SK-N-SH treated with all-trans-retinoic acid at 6 μM for 48 hours (cell line): ENCODE measurements at regions not wholly inside any gene's neighbourhood (a gene's known extent, or its start where the extent isn't known, plus 50 kb on each side); places are given as distances from the start of the nearest gene placed in this dataset.

Experiments used
- ATAC-seq: fragments of 200-7000 bp; cut with Tn5 transposase; 3 replicates; pipeline ENCODE4 v1.9.1; 2020; ENCODE audit warnings: mild to moderate bottlenecking, moderate library complexity
- BACH2 ChIP-seq: fragments of 250-450 bp; sonication (Bioruptor Pico); IDR thresholded peaks from 2 replicates; pipeline ENCODE4 v1.9.0; 2021; ENCODE audit warnings: mild to moderate bottlenecking, borderline replicate concordance
- CREB5 ChIP-seq: fragments of 250-450 bp; sonication (Bioruptor Pico); IDR thresholded peaks from 2 replicates; pipeline ENCODE4 v1.5.1; 2020; ENCODE audit warnings: low read depth, mild to moderate bottlenecking, moderate library complexity
- CSDC2 ChIP-seq: fragments of 250-450 bp; sonication (Bioruptor Pico); IDR thresholded peaks from 2 replicates; pipeline ENCODE4 v1.5.0; 2020; ENCODE audit warnings: mild to moderate bottlenecking, moderate library complexity
- CSRNP3 ChIP-seq: fragments of 250-450 bp; sonication (Bioruptor Pico); IDR thresholded peaks from 2 replicates; pipeline ENCODE4 v1.5.1; 2021; ENCODE audit warnings: mild to moderate bottlenecking, moderate library complexity
- ESRRG ChIP-seq: fragments of 250-450 bp; sonication (Bioruptor Pico); IDR thresholded peaks from 2 replicates; pipeline ENCODE4 v1.6.1; 2021; ENCODE audit warnings: mild to moderate bottlenecking
- GLIS3 ChIP-seq: fragments of 250-450 bp; sonication (Bioruptor Pico); IDR thresholded peaks from 2 replicates; pipeline ENCODE4 v1.5.0; 2020; ENCODE audit warnings: mild to moderate bottlenecking, moderate library complexity
- PATZ1 ChIP-seq: fragments of 250-450 bp; sonication (Bioruptor Pico); IDR thresholded peaks from 2 replicates; pipeline ENCODE4 v1.8.0; 2020; ENCODE audit warnings: mild to moderate bottlenecking, moderate library complexity, borderline replicate concordance
- PPARA ChIP-seq: fragments of 250-450 bp; sonication (Bioruptor Pico); IDR thresholded peaks from 2 replicates; pipeline ENCODE4 v1.5.0; 2020; ENCODE audit warnings: mild to moderate bottlenecking, borderline replicate concordance
- RARB ChIP-seq: fragments of 250-450 bp; sonication (Bioruptor Pico); IDR thresholded peaks from 2 replicates; pipeline ENCODE4 v1.8.0; 2021; ENCODE audit warnings: mild to moderate bottlenecking, moderate library complexity
- SNAI2 ChIP-seq: fragments of 250-450 bp; sonication (Bioruptor Pico); IDR thresholded peaks from 2 replicates; pipeline ENCODE4 v1.5.0; 2020; ENCODE audit warnings: mild to moderate bottlenecking, moderate library complexity
- TCF4 ChIP-seq: fragments of 250-450 bp; sonication (Bioruptor Pico); IDR thresholded peaks from 2 replicates; pipeline ENCODE4 v1.8.0; 2021; ENCODE audit warnings: mild to moderate bottlenecking, moderate library complexity, borderline replicate concordance
- TOX ChIP-seq: fragments of 250-450 bp; sonication (Bioruptor Pico); IDR thresholded peaks from 2 replicates; pipeline ENCODE4 v1.8.0; 2021; ENCODE audit warnings: mild to moderate bottlenecking, moderate library complexity, borderline replicate concordance
- ZC3H10 ChIP-seq: fragments of 250-450 bp; sonication (Bioruptor Pico); IDR thresholded peaks from 2 replicates; pipeline ENCODE4 v1.5.1; 2021; ENCODE audit warnings: mild to moderate bottlenecking, moderate library complexity
- ZFP3 ChIP-seq: fragments of 250-450 bp; sonication (Bioruptor Pico); IDR thresholded peaks from 2 replicates; pipeline ENCODE4 v1.5.0; 2020; ENCODE audit warnings: mild to moderate bottlenecking, moderate library complexity
- ZFP30 ChIP-seq: fragments of 450-650 bp; formaldehyde crosslinking; IDR thresholded peaks from 2 replicates; pipeline ENCODE4 v1.5.0; 2022; ENCODE audit warnings: mild to moderate bottlenecking, moderate library complexity
- ZNF565 ChIP-seq: fragments of 450-650 bp; formaldehyde crosslinking; conservative IDR thresholded peaks from 2 replicates; pipeline ENCODE4 v1.5.0; 2020; ENCODE audit warnings: low read depth, mild to moderate bottlenecking, moderate library complexity
- ZNF70 ChIP-seq: fragments of 450-650 bp; formaldehyde crosslinking; IDR thresholded peaks from 2 replicates; pipeline ENCODE4 v1.5.0; 2020; ENCODE audit warnings: mild to moderate bottlenecking, moderate library complexity
- ZNF8 ChIP-seq: fragments of 450-650 bp; formaldehyde crosslinking; IDR thresholded peaks from 2 replicates; pipeline ENCODE4 v1.5.0; 2020; ENCODE audit warnings: mild to moderate bottlenecking, moderate library complexity
- TF ChIP-seq, protein P1 (sequence below): fragments of 250-450 bp; sonication (Bioruptor Pico); IDR thresholded peaks from 2 replicates; pipeline ENCODE4 v1.8.0; 2021; ENCODE audit warnings: low read depth, mild to moderate bottlenecking, moderate library complexity, borderline replicate concordance
- TF ChIP-seq, protein P2 (sequence below): fragments of 250-450 bp; sonication (Bioruptor Pico); IDR thresholded peaks from 2 replicates; pipeline ENCODE4 v1.5.0; 2020; ENCODE audit warnings: mild to moderate bottlenecking, moderate library complexity

- TF ChIP-seq ZNF8 (no peak), PPARA (CRISPR knock-in tag) (no peak)
- TF ChIP-seq, protein P1, sequence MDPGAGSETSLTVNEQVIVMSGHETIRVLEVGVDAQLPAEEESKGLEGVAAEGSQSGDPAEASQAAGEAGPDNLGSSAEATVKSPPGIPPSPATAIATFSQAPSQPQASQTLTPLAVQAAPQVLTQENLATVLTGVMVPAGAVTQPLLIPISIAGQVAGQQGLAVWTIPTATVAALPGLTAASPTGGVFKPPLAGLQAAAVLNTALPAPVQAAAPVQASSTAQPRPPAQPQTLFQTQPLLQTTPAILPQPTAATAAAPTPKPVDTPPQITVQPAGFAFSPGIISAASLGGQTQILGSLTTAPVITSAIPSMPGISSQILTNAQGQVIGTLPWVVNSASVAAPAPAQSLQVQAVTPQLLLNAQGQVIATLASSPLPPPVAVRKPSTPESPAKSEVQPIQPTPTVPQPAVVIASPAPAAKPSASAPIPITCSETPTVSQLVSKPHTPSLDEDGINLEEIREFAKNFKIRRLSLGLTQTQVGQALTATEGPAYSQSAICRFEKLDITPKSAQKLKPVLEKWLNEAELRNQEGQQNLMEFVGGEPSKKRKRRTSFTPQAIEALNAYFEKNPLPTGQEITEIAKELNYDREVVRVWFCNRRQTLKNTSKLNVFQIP (CRISPR knock-in tag) = no peak
- no peak for ATAC-seq
These were observed 129.6 kb upstream of the TLL1 start for GRCh38 chr4:165743422-165743821.

- no peak for ATAC-seq
- no peak for TF ChIP-seq ZNF565 (CRISPR knock-in tag)
- no peak for TF ChIP-seq PPARA (CRISPR knock-in tag)
- no peak for TF ChIP-seq ZFP3 (CRISPR knock-in tag)
- TF ChIP-seq ZFP30 (CRISPR knock-in tag) = no peak
- TF ChIP-seq CSDC2 = no peak
- TF ChIP-seq CREB5 (CRISPR knock-in tag) = no peak
- TF ChIP-seq, protein P1 (CRISPR knock-in tag) = no peak
- TF ChIP-seq CSRNP3 (CRISPR knock-in tag) = no peak
- no peak for TF ChIP-seq TCF4 (CRISPR knock-in tag)
- TF ChIP-seq ZNF8 = no peak
- no peak for TF ChIP-seq BACH2 (CRISPR knock-in tag)
- TF ChIP-seq ZC3H10 (CRISPR knock-in tag) = no peak
- TF ChIP-seq PATZ1 (CRISPR knock-in tag) = no peak
These were observed 128.7 kb upstream of the TLL1 start for GRCh38 chr4:165744370-165744769.

DNA sequence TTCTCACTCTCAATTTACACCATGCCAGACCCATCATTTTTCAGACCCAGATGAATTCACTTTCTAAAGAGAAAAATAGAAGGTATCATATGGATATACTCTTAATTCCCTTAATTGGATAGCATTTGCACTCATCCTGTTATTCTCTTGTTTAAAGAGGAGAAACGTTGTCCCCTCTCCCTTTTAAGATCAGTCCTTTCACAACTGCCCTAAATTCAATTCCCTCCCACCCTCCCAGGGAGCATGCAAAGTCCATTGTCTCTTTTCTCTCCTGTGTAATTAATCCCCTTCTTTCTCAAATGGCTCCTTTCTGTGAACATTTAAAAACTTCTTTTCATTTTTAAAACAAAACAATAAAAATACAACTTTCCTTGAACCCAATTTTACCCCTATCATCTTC is 124.7 kb upstream of the TLL1 start:
- no peak for TF ChIP-seq ZC3H10 (CRISPR knock-in tag)
- no peak for TF ChIP-seq SNAI2 (CRISPR knock-in tag)
- no peak for TF ChIP-seq CREB5 (CRISPR knock-in tag)
- TF ChIP-seq ZNF8 = no peak
- TF ChIP-seq ZFP30 (CRISPR knock-in tag) = no peak
- TF ChIP-seq GLIS3 (CRISPR knock-in tag) = no peak
- TF ChIP-seq TOX (CRISPR knock-in tag) = no peak
- TF ChIP-seq, protein P2, sequence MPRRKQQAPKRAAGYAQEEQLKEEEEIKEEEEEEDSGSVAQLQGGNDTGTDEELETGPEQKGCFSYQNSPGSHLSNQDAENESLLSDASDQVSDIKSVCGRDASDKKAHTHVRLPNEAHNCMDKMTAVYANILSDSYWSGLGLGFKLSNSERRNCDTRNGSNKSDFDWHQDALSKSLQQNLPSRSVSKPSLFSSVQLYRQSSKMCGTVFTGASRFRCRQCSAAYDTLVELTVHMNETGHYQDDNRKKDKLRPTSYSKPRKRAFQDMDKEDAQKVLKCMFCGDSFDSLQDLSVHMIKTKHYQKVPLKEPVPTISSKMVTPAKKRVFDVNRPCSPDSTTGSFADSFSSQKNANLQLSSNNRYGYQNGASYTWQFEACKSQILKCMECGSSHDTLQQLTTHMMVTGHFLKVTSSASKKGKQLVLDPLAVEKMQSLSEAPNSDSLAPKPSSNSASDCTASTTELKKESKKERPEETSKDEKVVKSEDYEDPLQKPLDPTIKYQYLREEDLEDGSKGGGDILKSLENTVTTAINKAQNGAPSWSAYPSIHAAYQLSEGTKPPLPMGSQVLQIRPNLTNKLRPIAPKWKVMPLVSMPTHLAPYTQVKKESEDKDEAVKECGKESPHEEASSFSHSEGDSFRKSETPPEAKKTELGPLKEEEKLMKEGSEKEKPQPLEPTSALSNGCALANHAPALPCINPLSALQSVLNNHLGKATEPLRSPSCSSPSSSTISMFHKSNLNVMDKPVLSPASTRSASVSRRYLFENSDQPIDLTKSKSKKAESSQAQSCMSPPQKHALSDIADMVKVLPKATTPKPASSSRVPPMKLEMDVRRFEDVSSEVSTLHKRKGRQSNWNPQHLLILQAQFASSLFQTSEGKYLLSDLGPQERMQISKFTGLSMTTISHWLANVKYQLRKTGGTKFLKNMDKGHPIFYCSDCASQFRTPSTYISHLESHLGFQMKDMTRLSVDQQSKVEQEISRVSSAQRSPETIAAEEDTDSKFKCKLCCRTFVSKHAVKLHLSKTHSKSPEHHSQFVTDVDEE (CRISPR knock-in tag) = no peak
- no peak for TF ChIP-seq ZNF70 (CRISPR knock-in tag)
- no peak for TF ChIP-seq PATZ1 (CRISPR knock-in tag)
- no peak for TF ChIP-seq ZNF565 (CRISPR knock-in tag)
- no peak for TF ChIP-seq ESRRG (CRISPR knock-in tag)
- no peak for TF ChIP-seq TCF4 (CRISPR knock-in tag)
- no peak for TF ChIP-seq RARB (CRISPR knock-in tag)
- ATAC-seq = no peak
